ENCODE measurements at regions not wholly inside any gene's neighbourhood (a gene's known extent, or its start where the extent isn't known, plus 50 kb on each side); places are given as distances from the start of the nearest gene placed in this dataset.

GRCh38 chr1:43037466-43037865 lies 78.8 kb upstream of the SLC2A1 start:
- no peak overlapping the region for H3K27ac ChIP-seq (ENCODE audit: low read depth, low read length)
- TF ChIP-seq, protein P1, sequence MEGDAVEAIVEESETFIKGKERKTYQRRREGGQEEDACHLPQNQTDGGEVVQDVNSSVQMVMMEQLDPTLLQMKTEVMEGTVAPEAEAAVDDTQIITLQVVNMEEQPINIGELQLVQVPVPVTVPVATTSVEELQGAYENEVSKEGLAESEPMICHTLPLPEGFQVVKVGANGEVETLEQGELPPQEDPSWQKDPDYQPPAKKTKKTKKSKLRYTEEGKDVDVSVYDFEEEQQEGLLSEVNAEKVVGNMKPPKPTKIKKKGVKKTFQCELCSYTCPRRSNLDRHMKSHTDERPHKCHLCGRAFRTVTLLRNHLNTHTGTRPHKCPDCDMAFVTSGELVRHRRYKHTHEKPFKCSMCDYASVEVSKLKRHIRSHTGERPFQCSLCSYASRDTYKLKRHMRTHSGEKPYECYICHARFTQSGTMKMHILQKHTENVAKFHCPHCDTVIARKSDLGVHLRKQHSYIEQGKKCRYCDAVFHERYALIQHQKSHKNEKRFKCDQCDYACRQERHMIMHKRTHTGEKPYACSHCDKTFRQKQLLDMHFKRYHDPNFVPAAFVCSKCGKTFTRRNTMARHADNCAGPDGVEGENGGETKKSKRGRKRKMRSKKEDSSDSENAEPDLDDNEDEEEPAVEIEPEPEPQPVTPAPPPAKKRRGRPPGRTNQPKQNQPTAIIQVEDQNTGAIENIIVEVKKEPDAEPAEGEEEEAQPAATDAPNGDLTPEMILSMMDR (IDR thresholded peaks at IDR 0.05; ENCODE audit: insufficient read depth, low read depth, low read length) = no peak
- no peak for TF ChIP-seq EZH2 (IDR thresholded peaks at IDR 0.05; ENCODE audit: insufficient read depth, low read length)
- H3K4me3 Mint-ChIP-seq (ENCODE audit: unreplicated experiment) = no peak overlapping the region
- H3K36me3 Mint-ChIP-seq (ENCODE audit: low read depth, unreplicated experiment) = no peaks in the 10 kb centered on the region
- FAIRE-seq (no peak), DNase-seq (ENCODE audit: low read depth) (no peak)
- no peak overlapping the region for H3K27ac Mint-ChIP-seq (ENCODE audit: unreplicated experiment)
- H3K36me3 ChIP-seq (ENCODE audit: insufficient read depth, low read length) = no peaks in the 10 kb centered on the region
- H3K9me3 ChIP-seq (ENCODE audit: insufficient read depth, low read depth, low read length) = no peaks in the 10 kb centered on the region
- peaks cover 9% of the 10 kb centered on the region for H3K4me1 Mint-ChIP-seq (ENCODE audit: low read depth, unreplicated experiment)
- peaks cover 3% of the 10 kb centered on the region for H3K27me3 Mint-ChIP-seq (ENCODE audit: low read depth, unreplicated experiment)
- no peak overlapping the region for H3K9ac ChIP-seq (ENCODE audit: low read length)
- H3K79me2 ChIP-seq (ENCODE audit: insufficient read depth, low read length) = no peaks in the 10 kb centered on the region
- H3K4me1 ChIP-seq (ENCODE audit: insufficient read depth, low read length) = no peaks in the 10 kb centered on the region
- no peaks in the 10 kb centered on the region for H4K20me1 ChIP-seq (ENCODE audit: insufficient read depth, low read length)
- H3K4me2 ChIP-seq (ENCODE audit: low read length) = no peak overlapping the region
- H3K27me3 ChIP-seq (ENCODE audit: insufficient read depth, low read length) = no peaks in the 10 kb centered on the region
- no peak overlapping the region for H3K4me3 ChIP-seq (ENCODE audit: insufficient read depth, low read depth, low read length)
- no peak overlapping the region for H2AFZ ChIP-seq (ENCODE audit: low read depth, low read length)
- no peaks in the 10 kb centered on the region for H3K9me3 Mint-ChIP-seq (ENCODE audit: unreplicated experiment)

DNA sequence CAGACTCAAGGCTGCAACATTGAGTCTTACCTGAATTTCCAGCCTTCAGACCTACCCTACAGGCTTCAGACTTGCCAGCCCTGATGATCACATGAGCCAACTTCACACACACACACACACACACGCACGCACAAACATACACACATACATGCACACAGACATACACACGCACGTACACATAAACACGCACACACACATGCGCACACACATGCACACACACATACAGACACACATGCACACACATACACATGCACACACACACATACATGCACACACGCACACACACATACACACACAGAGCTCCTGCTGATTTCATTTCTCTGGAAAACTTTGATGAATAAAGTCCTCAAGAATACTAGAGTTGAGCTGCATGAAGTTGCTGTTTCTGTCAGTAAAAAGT lies 78.3 kb upstream of the SLC2A1 start:
- Histone ChIP-seq H3K27ac (ENCODE audit: low read depth, low read length) (no peak overlapping the region), H3K4me1 (ENCODE audit: insufficient read depth, low read length) (no peaks in the 10 kb centered on the region), H3K79me2 (ENCODE audit: insufficient read depth, low read length) (no peaks in the 10 kb centered on the region), H3K4me2 (ENCODE audit: low read length) (no peak overlapping the region), H3K36me3 (ENCODE audit: insufficient read depth, low read length) (no peaks in the 10 kb centered on the region), H3K9ac (ENCODE audit: low read length) (no peak overlapping the region), H3K27me3 (ENCODE audit: insufficient read depth, low read length) (no peaks in the 10 kb centered on the region), H4K20me1 (ENCODE audit: insufficient read depth, low read length) (no peaks in the 10 kb centered on the region), H3K9me3 (ENCODE audit: insufficient read depth, low read depth, low read length) (no peaks in the 10 kb centered on the region), H2AFZ (ENCODE audit: low read depth, low read length) (no peak overlapping the region), H3K4me3 (ENCODE audit: insufficient read depth, low read depth, low read length) (no peak overlapping the region)
- peaks cover 3% of the 10 kb centered on the region for H3K27me3 Mint-ChIP-seq (ENCODE audit: low read depth, unreplicated experiment)
- no peak for DNase-seq (ENCODE audit: low read depth)
- no peak overlapping the region for H3K4me3 Mint-ChIP-seq (ENCODE audit: unreplicated experiment)
- H3K4me1 Mint-ChIP-seq (ENCODE audit: low read depth, unreplicated experiment) = peaks cover 9% of the 10 kb centered on the region
- H3K36me3 Mint-ChIP-seq (ENCODE audit: low read depth, unreplicated experiment) = no peaks in the 10 kb centered on the region
- TF ChIP-seq EZH2 (IDR thresholded peaks at IDR 0.05; ENCODE audit: insufficient read depth, low read length) = no peak
- TF ChIP-seq, protein P1 (IDR thresholded peaks at IDR 0.05; ENCODE audit: insufficient read depth, low read depth, low read length) = no peak
- no peak for FAIRE-seq
- H3K27ac Mint-ChIP-seq (ENCODE audit: unreplicated experiment) = no peak overlapping the region
- H3K9me3 Mint-ChIP-seq (ENCODE audit: unreplicated experiment) = no peaks in the 10 kb centered on the region

GRCh38 chr1:43035821-43036741 lies 77.4 kb upstream of the SLC2A1 start:
- Histone ChIP-seq H3K9me3 (ENCODE audit: insufficient read depth, low read depth, low read length) (no peaks in the 10 kb centered on the region), H4K20me1 (ENCODE audit: insufficient read depth, low read length) (no peaks in the 10 kb centered on the region), H3K4me2 (ENCODE audit: low read length) (no peak overlapping the region), H3K4me1 (ENCODE audit: insufficient read depth, low read length) (no peaks in the 10 kb centered on the region), H3K4me3 (ENCODE audit: insufficient read depth, low read depth, low read length) (no peak overlapping the region), H3K27me3 (ENCODE audit: insufficient read depth, low read length) (no peaks in the 10 kb centered on the region), H3K79me2 (ENCODE audit: insufficient read depth, low read length) (no peaks in the 10 kb centered on the region), H3K9ac (ENCODE audit: low read length) (no peak overlapping the region), H3K27ac (ENCODE audit: low read depth, low read length) (no peak overlapping the region), H2AFZ (ENCODE audit: low read depth, low read length) (no peak overlapping the region), H3K36me3 (ENCODE audit: insufficient read depth, low read length) (no peaks in the 10 kb centered on the region)
- FAIRE-seq (no peak), DNase-seq (ENCODE audit: low read depth) (no peak)
- Mint-ChIP-seq H3K4me3 (ENCODE audit: unreplicated experiment) (no peak overlapping the region), H3K36me3 (ENCODE audit: low read depth, unreplicated experiment) (no peaks in the 10 kb centered on the region), H3K27ac (ENCODE audit: unreplicated experiment) (no peak overlapping the region), H3K4me1 (ENCODE audit: low read depth, unreplicated experiment) (peaks cover 12% of the 10 kb centered on the region), H3K9me3 (ENCODE audit: unreplicated experiment) (no peaks in the 10 kb centered on the region), H3K27me3 (ENCODE audit: low read depth, unreplicated experiment) (peaks cover 3% of the 10 kb centered on the region)
- TF ChIP-seq, protein P1 (IDR thresholded peaks at IDR 0.05; ENCODE audit: insufficient read depth, low read depth, low read length) = no peak
- no peak for TF ChIP-seq EZH2 (IDR thresholded peaks at IDR 0.05; ENCODE audit: insufficient read depth, low read length)
